Upper lobe of left lung (tissue), 6 donors: ENCODE measurements at regions not wholly inside any gene's neighbourhood (a gene's known extent, or its start where the extent isn't known, plus 50 kb on each side); places are given as distances from the start of the nearest gene placed in this dataset.

ENCODE experiments used
- ATAC-seq, 2 donors: fragments of 200-7000 bp; cut with Tn5 transposase; one replicate each; pipeline ENCODE4 v1.9.1; 2022; ENCODE audit warnings: mild to moderate bottlenecking in 2 of 2, moderate library complexity in 2 of 2; ENCODE audit not compliant: low FRiP score in 2 of 2
- DNase-seq, 2 donors: peaks; one replicate each; pipeline ENCODE4 v3.0.0-alpha.2; 2019 to 2020
- H3K27ac ChIP-seq, 4 donors: fragments of 200-600 bp; sonication (generic); one replicate each; pipeline ENCODE4 v1.5.1; 2016 to 2019
- H3K27me3 ChIP-seq, 4 donors: fragments of 200-600 bp; sonication (generic); one replicate each; pipeline ENCODE4 v1.5.1; 2017 to 2019
- H3K36me3 ChIP-seq, 4 donors: fragments of 200-600 bp; sonication (generic); one replicate each; pipeline ENCODE4 v1.5.1; 2016 to 2019
- H3K4me1 ChIP-seq, 4 donors: fragments of 200-600 bp; sonication (generic); one replicate each; pipeline ENCODE4 v1.5.1; 2018 to 2019
- H3K4me3 ChIP-seq, 4 donors: fragments of 200-600 bp; sonication (generic); one replicate each; pipeline ENCODE4 v1.5.1; 2017 to 2019; ENCODE audit warnings: mild to moderate bottlenecking in 2 of 4, moderate library complexity in 1 of 4
- H3K9me3 ChIP-seq, 4 donors: fragments of 200-600 bp; sonication (generic); one replicate each; pipeline ENCODE4 v1.5.1; 2018 to 2019
- CTCF ChIP-seq, 6 experiments: fragments of 450-650 bp in 4 of 6; fragments of 200-600 bp in 2 of 6; sonication (generic) in 2 of 6; IDR thresholded peaks; one replicate each; pipeline ENCODE4 v1.5.1; 2016 to 2019; ENCODE audit warnings: antibody characterized with exemption in 6 of 6
- EP300 ChIP-seq, 4 donors: sonication (generic); formaldehyde crosslinking; IDR thresholded peaks; one replicate each; pipeline ENCODE4 v1.5.1; 2017; ENCODE audit warnings: antibody characterized with exemption in 4 of 4, control low read depth in 2 of 4
- POLR2A ChIP-seq, 4 donors: fragments of 450-650 bp; IDR thresholded peaks; one replicate each; pipeline ENCODE4 v1.5.1; 2016 to 2017; ENCODE audit warnings: antibody characterized with exemption in 4 of 4, mild to moderate bottlenecking in 2 of 4
- POLR2AphosphoS5 ChIP-seq, 2 donors: sonication (generic); formaldehyde crosslinking; IDR thresholded peaks; one replicate each; pipeline ENCODE4 v1.5.1; 2017; ENCODE audit warnings: antibody characterized with exemption in 2 of 2
- WGBS, 2 donors: methylation state at CpG; one replicate each; pipeline ENCODE4 v1.1.5; 2017 to 2018; 5-methylcytosine and 5-hydroxymethylcytosine counted together
- donor health status: DM: no; HTN: no; CAD: no; lungs with moderate emphysema.
- donor health status: DM: no; HTN: yes; CAD: no; lungs with severe emphysema.

DNA sequence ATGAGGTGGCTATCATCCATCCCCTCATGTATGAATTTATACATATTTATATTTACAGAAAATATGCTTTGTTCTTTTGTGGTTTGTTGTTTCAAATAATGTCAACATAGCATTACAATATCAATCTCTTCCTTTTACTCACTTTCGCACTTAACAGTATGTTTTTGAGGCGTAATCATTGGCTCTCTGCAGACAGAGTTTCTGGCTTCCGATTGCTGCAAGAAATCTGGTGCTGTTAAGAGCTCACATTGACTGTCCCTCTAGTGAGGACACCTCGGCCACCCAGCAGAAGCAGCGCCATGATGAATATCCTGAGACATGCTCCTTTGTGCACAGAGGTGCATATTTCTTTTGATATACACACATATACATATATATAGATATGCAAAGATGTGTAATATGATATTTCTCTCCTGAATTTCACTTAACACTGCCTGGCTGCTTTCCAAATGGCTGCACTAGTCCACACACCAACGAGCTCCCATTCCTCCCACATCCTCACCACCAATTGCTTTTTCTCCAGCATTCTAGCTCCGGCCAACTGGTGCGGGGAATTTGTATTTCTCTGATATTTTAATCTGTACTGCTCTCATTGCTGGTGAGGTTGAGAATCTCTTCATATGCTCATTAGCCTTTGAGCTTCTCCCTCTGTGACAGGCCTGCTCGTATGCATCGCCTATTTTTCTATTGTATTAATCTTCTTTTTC lies 248.4 kb downstream of the SIPA1L2 start:
- TF ChIP-seq POLR2A (IDR thresholded peaks at IDR 0.05): no peak
- TF ChIP-seq POLR2AphosphoS5 (IDR thresholded peaks at IDR 0.05): no peak
- no peak for TF ChIP-seq CTCF (IDR thresholded peaks at IDR 0.05)
- TF ChIP-seq EP300 (IDR thresholded peaks at IDR 0.05): no peak
- H3K27me3 ChIP-seq: no peaks in the 10 kb centered on the region
- DNase-seq (no peak), ATAC-seq (no peak)
- WGBS, 2 donors: 84 to 85% methylated on average over 10 of the region's 10 CpGs
- no peaks in the 10 kb centered on the region for H3K9me3 ChIP-seq
- peaks cover 0 to 3% (median 0%) of the 10 kb centered on the region in 4 donors for H3K4me1 ChIP-seq
- no peak overlapping the region for H3K27ac ChIP-seq
- H3K4me3 ChIP-seq: no peak overlapping the region
- H3K36me3 ChIP-seq: no peaks in the 10 kb centered on the region

DNA sequence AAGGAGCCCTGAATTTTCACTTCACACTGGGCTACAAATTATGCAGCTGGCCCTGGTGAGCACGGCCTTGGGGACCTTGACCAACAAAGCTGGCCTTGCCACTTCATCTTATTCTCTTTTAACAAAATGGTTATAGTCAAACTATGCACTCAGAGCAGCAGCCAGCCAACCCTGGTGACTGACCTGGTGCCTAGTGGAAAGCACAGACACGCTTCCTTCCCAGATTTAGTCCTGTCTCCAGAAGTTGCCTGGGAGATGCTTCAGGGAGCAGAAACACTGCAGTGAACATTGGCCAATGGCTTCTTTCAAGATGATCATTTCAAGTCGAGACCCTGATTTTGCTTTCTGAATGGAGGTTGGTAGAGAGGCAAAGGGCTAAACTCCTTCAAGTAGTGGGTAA lies 249.3 kb downstream of the SIPA1L2 start:
- DNase-seq: no peak
- Histone ChIP-seq H3K4me1 (peaks cover 0 to 3% (median 0%) of the 10 kb centered on the region in 4 donors), H3K4me3 (no peak overlapping the region), H3K27me3 (no peaks in the 10 kb centered on the region), H3K27ac (no peak overlapping the region), H3K36me3 (no peaks in the 10 kb centered on the region), H3K9me3 (no peaks in the 10 kb centered on the region)
- ATAC-seq: no peak
- WGBS, 2 donors: 88 to 91% methylated on average over 3 of the region's 3 CpGs
- TF ChIP-seq POLR2A (IDR thresholded peaks at IDR 0.05) (no peak), EP300 (IDR thresholded peaks at IDR 0.05) (no peak), CTCF (IDR thresholded peaks at IDR 0.05) (no peak), POLR2AphosphoS5 (IDR thresholded peaks at IDR 0.05) (no peak)

DNA sequence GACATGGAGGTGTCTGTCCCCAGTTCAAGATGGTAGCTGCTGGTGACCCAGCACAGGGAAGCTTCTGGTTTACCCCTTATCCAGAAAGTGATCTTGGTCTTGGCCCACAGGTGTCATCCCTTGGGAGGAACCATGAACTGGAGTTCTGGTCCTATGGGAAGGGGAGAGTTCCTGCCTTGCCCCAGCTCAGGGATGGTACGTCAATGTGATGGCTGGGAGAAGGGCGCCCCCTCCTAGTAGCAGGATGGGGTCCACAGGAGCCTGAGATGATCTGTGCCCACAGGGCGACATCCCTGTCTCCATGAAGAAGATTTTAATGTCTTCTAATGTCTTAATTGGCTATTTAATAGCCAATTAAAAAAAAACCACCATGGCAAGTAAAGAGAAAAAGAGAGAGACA lies 249.8 kb downstream of the SIPA1L2 start:
- ATAC-seq (no peak), DNase-seq (no peak)
- Histone ChIP-seq H3K36me3 (no peaks in the 10 kb centered on the region), H3K4me3 (no peak overlapping the region), H3K27me3 (no peaks in the 10 kb centered on the region), H3K4me1 (peaks cover 0 to 3% (median 0%) of the 10 kb centered on the region in 4 donors), H3K27ac (no peak overlapping the region), H3K9me3 (no peaks in the 10 kb centered on the region)
- WGBS, 2 donors: 90 to 100% methylated on average over 3 of the region's 3 CpGs
- no peak for TF ChIP-seq CTCF (IDR thresholded peaks at IDR 0.05)

GRCh38 chr1:232379063-232379434 lies 250.9 kb downstream of the SIPA1L2 start:
- DNase-seq: no peak
- peak in 1 of 2 donors; percentile 17 for ATAC-seq
- Histone ChIP-seq H3K27ac (no peak overlapping the region), H3K4me1 (peaks cover 0 to 3% (median 0%) of the 10 kb centered on the region in 4 donors), H3K4me3 (no peak overlapping the region), H3K36me3 (no peaks in the 10 kb centered on the region), H3K9me3 (no peaks in the 10 kb centered on the region), H3K27me3 (no peaks in the 10 kb centered on the region)
- TF ChIP-seq CTCF (IDR thresholded peaks at IDR 0.05) (no peak), POLR2A (IDR thresholded peaks at IDR 0.05) (no peak), POLR2AphosphoS5 (IDR thresholded peaks at IDR 0.05) (no peak), EP300 (IDR thresholded peaks at IDR 0.05) (no peak)
- WGBS, 2 donors: 80 to 91% methylated on average over 7 of the region's 7 CpGs
